ENCODE measurements at regions not wholly inside any gene's neighbourhood (a gene's known extent, or its start where the extent isn't known, plus 50 kb on each side); places are given as distances from the start of the nearest gene placed in this dataset.

DNA sequence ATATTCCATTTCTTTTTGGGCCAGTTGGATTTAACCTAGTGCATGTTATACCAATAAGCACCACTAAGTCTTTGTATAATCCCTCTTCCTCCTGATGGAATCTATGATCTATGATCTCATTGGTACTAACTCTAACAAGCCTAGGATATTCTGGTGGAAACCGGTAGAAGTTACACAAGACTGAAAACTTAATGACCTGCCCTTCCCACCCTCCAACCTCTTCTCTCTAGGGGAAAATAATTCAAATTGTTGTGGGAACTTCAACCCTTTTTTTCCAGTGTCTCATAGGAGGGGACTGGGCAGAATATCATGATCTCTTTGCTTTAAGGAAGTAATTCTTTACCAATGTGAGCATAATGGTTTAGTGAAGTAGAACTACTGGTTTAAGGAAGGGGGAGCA lies 289.5 kb upstream of the BOD1L1 start:
- TF ChIP-seq, protein P1, sequence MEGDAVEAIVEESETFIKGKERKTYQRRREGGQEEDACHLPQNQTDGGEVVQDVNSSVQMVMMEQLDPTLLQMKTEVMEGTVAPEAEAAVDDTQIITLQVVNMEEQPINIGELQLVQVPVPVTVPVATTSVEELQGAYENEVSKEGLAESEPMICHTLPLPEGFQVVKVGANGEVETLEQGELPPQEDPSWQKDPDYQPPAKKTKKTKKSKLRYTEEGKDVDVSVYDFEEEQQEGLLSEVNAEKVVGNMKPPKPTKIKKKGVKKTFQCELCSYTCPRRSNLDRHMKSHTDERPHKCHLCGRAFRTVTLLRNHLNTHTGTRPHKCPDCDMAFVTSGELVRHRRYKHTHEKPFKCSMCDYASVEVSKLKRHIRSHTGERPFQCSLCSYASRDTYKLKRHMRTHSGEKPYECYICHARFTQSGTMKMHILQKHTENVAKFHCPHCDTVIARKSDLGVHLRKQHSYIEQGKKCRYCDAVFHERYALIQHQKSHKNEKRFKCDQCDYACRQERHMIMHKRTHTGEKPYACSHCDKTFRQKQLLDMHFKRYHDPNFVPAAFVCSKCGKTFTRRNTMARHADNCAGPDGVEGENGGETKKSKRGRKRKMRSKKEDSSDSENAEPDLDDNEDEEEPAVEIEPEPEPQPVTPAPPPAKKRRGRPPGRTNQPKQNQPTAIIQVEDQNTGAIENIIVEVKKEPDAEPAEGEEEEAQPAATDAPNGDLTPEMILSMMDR (IDR thresholded peaks at IDR 0.05; ENCODE audit: low read depth, low read length, missing input control), result no peak
- no peak for TF ChIP-seq JUND (IDR thresholded peaks at IDR 0.05)
- TF ChIP-seq, protein P2, sequence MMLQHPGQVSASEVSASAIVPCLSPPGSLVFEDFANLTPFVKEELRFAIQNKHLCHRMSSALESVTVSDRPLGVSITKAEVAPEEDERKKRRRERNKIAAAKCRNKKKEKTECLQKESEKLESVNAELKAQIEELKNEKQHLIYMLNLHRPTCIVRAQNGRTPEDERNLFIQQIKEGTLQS (IDR thresholded peaks at IDR 0.05), result no peak
- TF ChIP-seq EGR1 (IDR thresholded peaks at IDR 0.05; ENCODE audit: low read depth in 2 of 2), result no peak

All from liver (tissue), 3 donors.